GM12878 (cell line): ENCODE measurements at regions not wholly inside any gene's neighbourhood (a gene's known extent, or its start where the extent isn't known, plus 50 kb on each side); places are given as distances from the start of the nearest gene placed in this dataset.

Experiments used
- ATAC-seq: fragments of 200-7000 bp; cut with Tn5 transposase; 3 replicates; pipeline ENCODE4 v1.9.1; 2020; ENCODE audit warnings: mild to moderate bottlenecking, moderate library complexity
- BruUV-seq: library from RNA; stranded (reverse); fragments of 400-500 nt; replicated peaks from 2 replicates; lab custom pipeline; 2021; lab: Mats Ljungman, UMichigan
- CTCF ChIA-PET: fragments of 300-600 bp; sonication (Branson Sonifier 250); formaldehyde crosslinking; extraction: SDS; loops from one replicate; lab custom pipeline; 2021; ENCODE audit warnings: inconsistent platforms; lab: Yijun Ruan, JAX
- POLR2A ChIA-PET: fragments of 350-600 bp; formaldehyde crosslinking; extraction: SDS; loops from one replicate; lab custom pipeline; 2021; ENCODE audit warnings: inconsistent platforms; lab: Charles Lee
- RAD21 ChIA-PET: fragments of 300-600 bp; sonication (Branson Sonifier 250); formaldehyde crosslinking; loops from one replicate; lab custom pipeline; 2023; ENCODE audit warnings: antibody characterized with exemption; ENCODE audit not compliant: unreplicated experiment; lab: Charles Lee
- SMC1A ChIA-PET: fragments of 300-600 bp; sonication (Branson Sonifier 250); formaldehyde crosslinking; loops from one replicate; lab custom pipeline; 2023; ENCODE audit not compliant: unreplicated experiment, uncharacterized antibody; lab: Charles Lee
- DNase-seq: peaks from one replicate; pipeline ENCODE4 v3.0.0-alpha.2; 2011; ENCODE audit warnings: low read depth, low spot score
- FAIRE-seq: peaks from 3 replicates; lab custom pipeline; 2011; peaks lifted over from hg19 to GRCh38; lab: Jason Lieb, UNC
- H2AFZ ChIP-seq: 2 replicates; pipeline ENCODE4 v1.6.0; 2011; ENCODE audit warnings: low read depth, low read length, control low read depth; ENCODE audit not compliant: control insufficient read depth
- H3K27ac ChIP-seq: 2 replicates; pipeline ENCODE4 v1.5.1; 2011; ENCODE audit warnings: control low read depth; ENCODE audit not compliant: control insufficient read depth, insufficient read depth
- H3K27me3 ChIP-seq, 2 experiments: replicated peaks in 1 of 2; 2 replicates each; pipeline versions ENCODE4 v1.6.0 to v1.6.1; 2011; ENCODE audit warnings: low read length in 1 of 2; ENCODE audit not compliant: control insufficient read depth in 2 of 2, insufficient read depth in 2 of 2
- H3K36me3 ChIP-seq, 2 experiments: 2 replicates each; pipeline ENCODE4 v1.5.1; 2011; ENCODE audit warnings: low read length in 1 of 2; ENCODE audit not compliant: control insufficient read depth in 2 of 2, insufficient read depth in 2 of 2
- H3K4me1 ChIP-seq: 2 replicates; pipeline ENCODE4 v1.6.1; 2011; ENCODE audit warnings: mild to moderate bottlenecking, low read length, moderate library complexity, mixed read lengths; ENCODE audit not compliant: control insufficient read depth, insufficient read depth
- H3K4me2 ChIP-seq: 2 replicates; pipeline ENCODE4 v1.6.0; 2011; ENCODE audit warnings: control low read depth; ENCODE audit not compliant: control insufficient read depth, insufficient read depth
- H3K4me3 ChIP-seq: fragments of 200-600 bp; sonication (generic); 2 replicates; pipeline ENCODE4 v1.5.1; 2016
- H3K79me2 ChIP-seq: 2 replicates; pipeline ENCODE4 v1.6.0; 2011; ENCODE audit warnings: low read length; ENCODE audit not compliant: control insufficient read depth, insufficient read depth
- H3K9ac ChIP-seq: 2 replicates; pipeline ENCODE4 v1.8.0; 2011; ENCODE audit warnings: low read length, control low read depth, mixed read lengths; ENCODE audit not compliant: control insufficient read depth, insufficient read depth
- H3K9me3 ChIP-seq: replicated peaks from 3 replicates; pipeline ENCODE4 v1.5.1; 2011; ENCODE audit warnings: mild to moderate bottlenecking, low read length; ENCODE audit not compliant: control insufficient read depth, insufficient read depth
- H4K20me1 ChIP-seq: 2 replicates; pipeline ENCODE4 v1.6.0; 2011; ENCODE audit not compliant: control insufficient read depth, insufficient read depth
- E2F4 ChIP-seq: IDR thresholded peaks from 2 replicates; pipeline ENCODE4 v1.6.1; 2012; ENCODE audit warnings: low read depth, low read length, improper control_type of control experiment
- FOXK2 ChIP-seq: fragments of 450-650 bp; IDR thresholded peaks from 2 replicates; pipeline ENCODE4 v1.6.1; 2017; ENCODE audit warnings: mild to moderate bottlenecking, moderate library complexity
- JUNB ChIP-seq: IDR thresholded peaks from 2 replicates; pipeline ENCODE4 v1.6.1; 2016; ENCODE audit warnings: antibody characterized with exemption, mild to moderate bottlenecking
- MTA2 ChIP-seq: fragments of 450-650 bp; IDR thresholded peaks from 2 replicates; pipeline ENCODE4 v1.6.1; 2016; ENCODE audit warnings: low read depth, mild to moderate bottlenecking, moderate library complexity
- PML ChIP-seq: IDR thresholded peaks from 2 replicates; pipeline ENCODE4 v1.6.1; 2012; ENCODE audit warnings: low read length, inconsistent platforms
- RBBP5 ChIP-seq: fragments of 200-600 bp; sonication (generic); conservative IDR thresholded peaks from 2 replicates; pipeline ENCODE4 v1.6.1; 2016
- WGBS: methylation state at CpG from one replicate; pipeline ENCODE4 v1.1.6; 2016; ENCODE audit warnings: low lambda C conversion rate; ENCODE audit not compliant: insufficient replicate concordance, insufficient coverage; ENCODE audit errors: missing lambda C conversion rate; 5-methylcytosine and 5-hydroxymethylcytosine counted together
- in situ Hi-C: fragments of 300-500 bp; cut with MboI; formaldehyde crosslinking; loops from 9 replicates; pipeline ENCODE4 v1.14.3; 2018; ENCODE audit warnings: mixed read lengths
- intact Hi-C: fragments of 100-400 bp; cut with micrococcal nuclease; formaldehyde crosslinking; loops from one replicate; pipeline ENCODE4 v1.14.2; 2022; ENCODE audit not compliant: unreplicated experiment
- TF ChIP-seq, protein P1 (sequence below): fragments of 150-350 bp; IDR thresholded peaks from 2 replicates; pipeline ENCODE4 v1.6.1; 2014; ENCODE audit warnings: mild to moderate bottlenecking, low read depth, low read length

GRCh38 chr6:47162231-47162630 lies 120.1 kb upstream of the ADGRF1 start:
- no TSS peak for BruUV-seq
- WGBS = 0% methylated on average over 1 of the region's 1 CpG
- ChIA-PET POLR2A (no interaction called here), RAD21 (interaction anchor here (0.6 kb wide), 1 partner anchor 125 kb away, joined by 3 read pairs; no protein-coding TSS in a partner anchor), SMC1A (no interaction called here), CTCF (no interaction called here)
- no peak overlapping the region for H3K4me3 ChIP-seq
- no peak for DNase-seq
- no peaks in the 10 kb centered on the region for H3K79me2 ChIP-seq
- ATAC-seq = no peak
- no peak for FAIRE-seq
- TF ChIP-seq JUNB (no peak), MTA2 (no peak), E2F4 (no peak), RBBP5 (no peak), PML (no peak), FOXK2 (no peak)
- TF ChIP-seq, protein P1, sequence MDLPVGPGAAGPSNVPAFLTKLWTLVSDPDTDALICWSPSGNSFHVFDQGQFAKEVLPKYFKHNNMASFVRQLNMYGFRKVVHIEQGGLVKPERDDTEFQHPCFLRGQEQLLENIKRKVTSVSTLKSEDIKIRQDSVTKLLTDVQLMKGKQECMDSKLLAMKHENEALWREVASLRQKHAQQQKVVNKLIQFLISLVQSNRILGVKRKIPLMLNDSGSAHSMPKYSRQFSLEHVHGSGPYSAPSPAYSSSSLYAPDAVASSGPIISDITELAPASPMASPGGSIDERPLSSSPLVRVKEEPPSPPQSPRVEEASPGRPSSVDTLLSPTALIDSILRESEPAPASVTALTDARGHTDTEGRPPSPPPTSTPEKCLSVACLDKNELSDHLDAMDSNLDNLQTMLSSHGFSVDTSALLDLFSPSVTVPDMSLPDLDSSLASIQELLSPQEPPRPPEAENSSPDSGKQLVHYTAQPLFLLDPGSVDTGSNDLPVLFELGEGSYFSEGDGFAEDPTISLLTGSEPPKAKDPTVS = no peak
- H3K9me3 ChIP-seq = no peaks in the 10 kb centered on the region
- H3K27me3 ChIP-seq = no peaks in the 10 kb centered on the region
- no peak overlapping the region for H3K27ac ChIP-seq
- H3K9ac ChIP-seq = no peak overlapping the region
- no peaks in the 10 kb centered on the region for H4K20me1 ChIP-seq
- intact Hi-C loops (no loop called here), in situ Hi-C loops (no loop called here)
- no peak overlapping the region for H2AFZ ChIP-seq
- no peak overlapping the region for H3K4me2 ChIP-seq
- H3K36me3 ChIP-seq = no peaks in the 10 kb centered on the region
- no peaks in the 10 kb centered on the region; the same call in 1 of the 2 replicates for H3K4me1 ChIP-seq
